ENCODE measurements at regions not wholly inside any gene's neighbourhood (a gene's known extent, or its start where the extent isn't known, plus 50 kb on each side); places are given as distances from the start of the nearest gene placed in this dataset.
"Not testable (repeated sequence)": the region's sequence is repeated elsewhere in the genome, so short reads cannot be mapped to it uniquely, and the experiment has no call there.

GRCh38 chr10:27315082-27315481, 74.5 kb upstream of the ACBD5 start:
- not testable (repeated sequence) for TF ChIP-seq POLR2AphosphoS5 (IDR thresholded peaks at IDR 0.05; ENCODE audit: borderline replicate concordance, low read depth, low read length); EZH2 (IDR thresholded peaks at IDR 0.05); FOXP2 (optimal IDR thresholded peaks at IDR 0.05; ENCODE audit: control extremely low read depth, extremely low read length, insufficient read depth)

Measured in SK-N-MC (cell line).